HepG2 (cell line): ENCODE measurements at regions not wholly inside any gene's neighbourhood (a gene's known extent, or its start where the extent isn't known, plus 50 kb on each side); places are given as distances from the start of the nearest gene placed in this dataset.

ENCODE experiments used
- DMTF1 ChIP-seq: sonication (generic); formaldehyde crosslinking; IDR thresholded peaks from 2 replicates; pipeline ENCODE4 v1.4.0; 2020; ENCODE audit warnings: mild to moderate bottlenecking, missing genetic modification reagents
- E2F5 ChIP-seq: sonication (generic); formaldehyde crosslinking; conservative IDR thresholded peaks from 2 replicates; pipeline ENCODE4 v1.4.0; 2020; ENCODE audit warnings: missing genetic modification reagents
- ZBTB8A ChIP-seq: sonication (generic); formaldehyde crosslinking; IDR thresholded peaks from 2 replicates; pipeline ENCODE4 v1.4.0; 2020; ENCODE audit warnings: mild to moderate bottlenecking, low read depth, missing genetic modification reagents, borderline replicate concordance
- ZNF432 ChIP-seq: sonication (generic); formaldehyde crosslinking; IDR thresholded peaks from 2 replicates; pipeline ENCODE4 v1.5.0; 2020; ENCODE audit warnings: missing genetic modification reagents, mild to moderate bottlenecking, borderline replicate concordance

GRCh38 chr2:121905201-121905600 is 149.8 kb downstream of the TSN start:
- TF ChIP-seq DMTF1 (CRISPR knock-in tag) (no peak), ZNF432 (CRISPR knock-in tag) (no peak), ZBTB8A (CRISPR knock-in tag) (no peak), E2F5 (CRISPR knock-in tag) (no peak)
